Karpas-422 (cell line): ENCODE measurements at regions not wholly inside any gene's neighbourhood (a gene's known extent, or its start where the extent isn't known, plus 50 kb on each side); places are given as distances from the start of the nearest gene placed in this dataset.

Experiments
- DNase-seq: peaks from one replicate; pipeline ENCODE4 v3.0.0-alpha.2; 2015
- H2AFZ ChIP-seq: fragments of 200-600 bp; sonication (generic); 2 replicates; pipeline ENCODE4 v1.6.1; 2014; ENCODE audit warnings: antibody characterized with exemption, low read length, mixed read lengths
- H3K27ac ChIP-seq: fragments of 200-600 bp; sonication (generic); 2 replicates; pipeline ENCODE4 v1.5.1; 2014; ENCODE audit warnings: mild to moderate bottlenecking, low read length, moderate library complexity
- H3K27me3 ChIP-seq: fragments of 200-600 bp; sonication (generic); 2 replicates; pipeline ENCODE4 v1.6.1; 2014; ENCODE audit warnings: low read length, mixed read lengths
- H3K36me3 ChIP-seq: fragments of 200-600 bp; sonication (generic); 2 replicates; pipeline ENCODE4 v1.6.1; 2014; ENCODE audit warnings: low read length, mixed read lengths; ENCODE audit not compliant: insufficient read depth
- H3K4me1 ChIP-seq: fragments of 200-600 bp; sonication (generic); 2 replicates; pipeline ENCODE4 v1.6.1; 2014; ENCODE audit warnings: mild to moderate bottlenecking, low read length, mixed read lengths
- H3K4me2 ChIP-seq: fragments of 200-600 bp; sonication (generic); 2 replicates; pipeline ENCODE4 v1.6.1; 2014; ENCODE audit warnings: low read length, low read depth, mild to moderate bottlenecking; ENCODE audit not compliant: poor library complexity, severe bottlenecking
- H3K4me3 ChIP-seq: fragments of 200-600 bp; sonication (generic); 2 replicates; pipeline ENCODE4 v1.5.1; 2014; ENCODE audit warnings: mild to moderate bottlenecking, antibody characterized with exemption, low read length, mixed read lengths
- H3K79me2 ChIP-seq: fragments of 200-600 bp; sonication (generic); 2 replicates; pipeline ENCODE4 v1.6.1; 2014; ENCODE audit warnings: mild to moderate bottlenecking, low read length, mixed read lengths
- H3K9ac ChIP-seq: fragments of 200-600 bp; sonication (generic); 2 replicates; pipeline ENCODE4 v1.6.0; 2014; ENCODE audit warnings: low read length
- H3K9me2 ChIP-seq: fragments of 200-600 bp; sonication (generic), shearing (Covaris generic); replicated peaks from 2 replicates; pipeline ENCODE4 v1.6.0; 2014; ENCODE audit warnings: mild to moderate bottlenecking, low read length, moderate library complexity; ENCODE audit not compliant: insufficient read depth
- H3K9me3 ChIP-seq: fragments of 300-700, 200-600 bp; sonication (generic); 2 replicates; pipeline ENCODE4 v1.6.1; 2014; ENCODE audit warnings: low read length, mixed read lengths
- H4K20me1 ChIP-seq: fragments of 200-600 bp; sonication (generic); 2 replicates; pipeline ENCODE4 v1.6.1; 2014; ENCODE audit warnings: mild to moderate bottlenecking, antibody characterized with exemption, low read length, low read depth; ENCODE audit not compliant: insufficient read depth

DNA sequence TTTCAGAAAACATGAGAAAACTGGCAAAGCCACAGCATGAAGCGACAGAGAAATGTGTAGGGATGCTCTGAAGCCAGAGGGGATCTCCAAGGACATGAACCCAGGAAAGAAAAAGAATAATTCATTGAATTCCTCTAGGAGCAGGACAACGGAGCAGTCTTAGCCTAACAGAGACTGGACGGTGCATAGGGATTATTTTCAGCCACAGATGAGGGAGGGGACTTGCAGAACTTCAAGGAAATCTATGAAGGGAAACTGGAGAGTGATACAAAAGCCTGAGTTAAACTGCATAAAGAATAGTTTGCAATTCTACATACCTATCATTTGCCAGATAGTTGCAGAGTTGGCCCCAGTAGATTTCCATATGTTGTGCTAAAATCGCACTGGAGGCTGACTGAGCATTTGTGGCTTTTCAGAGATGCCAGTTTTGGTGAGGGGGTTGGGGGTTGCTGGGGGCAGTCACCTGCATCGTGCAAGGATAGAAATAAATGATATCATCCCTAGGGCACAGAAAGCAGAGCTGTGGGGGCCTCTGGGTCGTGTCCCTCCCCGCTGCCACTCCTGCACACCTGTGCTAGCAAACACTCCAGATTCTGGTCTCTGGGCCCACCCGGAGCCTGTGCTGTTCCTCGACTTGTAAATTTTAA is 443.2 kb upstream of the JARID2 start:
- H3K27me3 ChIP-seq, result no peaks in the 10 kb centered on the region
- H3K27ac ChIP-seq, result no peak overlapping the region
- H2AFZ ChIP-seq, result no peak overlapping the region
- DNase-seq, result no peak
- no peaks in the 10 kb centered on the region for H3K9me2 ChIP-seq
- H3K4me2 ChIP-seq, result no peak overlapping the region
- H3K9ac ChIP-seq, result no peak overlapping the region
- H3K79me2 ChIP-seq, result no peaks in the 10 kb centered on the region
- no peaks in the 10 kb centered on the region for H3K36me3 ChIP-seq
- H4K20me1 ChIP-seq, result no peaks in the 10 kb centered on the region
- H3K9me3 ChIP-seq, result no peaks in the 10 kb centered on the region
- no peaks in the 10 kb centered on the region for H3K4me1 ChIP-seq
- no peak overlapping the region for H3K4me3 ChIP-seq

- H3K27me3 ChIP-seq, result no peaks in the 10 kb centered on the region
- no peaks in the 10 kb centered on the region for H3K79me2 ChIP-seq
- no peak for DNase-seq
- H3K4me2 ChIP-seq, result no peak overlapping the region
- H2AFZ ChIP-seq, result no peak overlapping the region
- H3K27ac ChIP-seq, result no peak overlapping the region
- H3K9ac ChIP-seq, result no peak overlapping the region
- H3K9me3 ChIP-seq, result no peaks in the 10 kb centered on the region
- H3K9me2 ChIP-seq, result no peaks in the 10 kb centered on the region
- no peak overlapping the region for H3K4me3 ChIP-seq
- no peaks in the 10 kb centered on the region for H3K36me3 ChIP-seq
- no peaks in the 10 kb centered on the region for H4K20me1 ChIP-seq
- H3K4me1 ChIP-seq, result no peaks in the 10 kb centered on the region
Measured at GRCh38 chr6:14804001-14804784, 441.7 kb upstream of the JARID2 start.

DNA sequence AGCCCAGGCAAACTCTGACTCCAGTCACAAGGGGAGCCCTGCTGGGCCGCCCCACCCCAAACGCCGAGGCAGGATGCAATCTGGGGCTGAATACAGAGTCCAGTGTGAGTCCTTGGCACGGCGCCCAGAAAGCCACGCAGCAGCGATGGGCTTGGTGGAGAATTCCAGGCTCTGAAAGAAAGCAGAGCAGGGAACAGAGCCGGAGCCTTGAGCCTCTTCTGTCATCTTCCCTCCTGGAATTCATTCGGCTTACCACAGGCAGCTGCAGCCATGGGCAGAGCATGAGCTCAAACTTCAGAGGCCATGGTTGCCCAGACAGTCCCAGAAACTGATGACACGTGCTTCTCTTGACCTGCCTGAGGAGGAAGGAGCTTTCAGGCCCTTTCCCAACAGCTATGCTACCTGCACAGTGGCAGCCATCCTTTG is 441.1 kb upstream of the JARID2 start:
- no peak overlapping the region for H3K27ac ChIP-seq
- no peaks in the 10 kb centered on the region for H3K9me2 ChIP-seq
- H3K4me1 ChIP-seq, result no peaks in the 10 kb centered on the region
- H3K36me3 ChIP-seq, result no peaks in the 10 kb centered on the region
- H3K79me2 ChIP-seq, result no peaks in the 10 kb centered on the region
- no peak overlapping the region for H3K4me3 ChIP-seq
- no peaks in the 10 kb centered on the region for H4K20me1 ChIP-seq
- H3K9ac ChIP-seq, result no peak overlapping the region
- H3K9me3 ChIP-seq, result no peaks in the 10 kb centered on the region
- H2AFZ ChIP-seq, result no peak overlapping the region
- H3K4me2 ChIP-seq, result no peak overlapping the region
- no peak for DNase-seq
- H3K27me3 ChIP-seq, result no peaks in the 10 kb centered on the region

DNA sequence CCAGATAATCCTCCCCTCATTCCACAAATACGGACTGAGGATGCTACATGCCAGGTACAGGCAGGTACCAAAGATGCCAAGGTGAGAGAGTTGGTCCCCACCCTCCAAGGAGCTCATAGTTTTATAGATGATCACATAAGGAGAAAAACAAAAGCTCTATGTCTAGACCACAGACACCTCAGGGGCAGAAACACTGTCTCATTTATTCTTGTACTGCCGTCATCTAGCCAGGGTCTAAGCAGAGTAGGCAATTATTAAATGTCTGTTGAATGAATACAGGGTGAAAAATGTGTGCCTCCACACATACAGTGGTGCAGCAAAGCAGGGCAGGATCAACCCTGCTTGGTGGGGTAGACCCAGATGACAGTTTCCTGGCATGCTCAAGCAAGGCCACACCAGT is 439.8 kb upstream of the JARID2 start:
- Histone ChIP-seq H3K79me2 (no peaks in the 10 kb centered on the region), H3K4me1 (no peaks in the 10 kb centered on the region), H3K9ac (no peak overlapping the region), H3K27ac (no peak overlapping the region), H3K4me2 (no peak overlapping the region), H3K9me3 (no peaks in the 10 kb centered on the region), H3K9me2 (no peaks in the 10 kb centered on the region), H2AFZ (no peak overlapping the region), H3K27me3 (no peaks in the 10 kb centered on the region), H3K4me3 (no peak overlapping the region), H3K36me3 (no peaks in the 10 kb centered on the region), H4K20me1 (no peaks in the 10 kb centered on the region)
- DNase-seq, result no peak

GRCh38 chr6:14807130-14807529 is 438.7 kb upstream of the JARID2 start:
- Histone ChIP-seq H3K36me3 (no peaks in the 10 kb centered on the region), H3K27me3 (no peaks in the 10 kb centered on the region), H3K27ac (no peak overlapping the region), H3K4me3 (no peak overlapping the region), H4K20me1 (no peaks in the 10 kb centered on the region), H3K9me2 (no peaks in the 10 kb centered on the region), H2AFZ (no peak overlapping the region), H3K4me2 (no peak overlapping the region), H3K9ac (no peak overlapping the region), H3K4me1 (no peaks in the 10 kb centered on the region), H3K79me2 (no peaks in the 10 kb centered on the region), H3K9me3 (no peaks in the 10 kb centered on the region)
- DNase-seq, result no peak

- H3K4me3 ChIP-seq, result no peak overlapping the region
- H3K4me1 ChIP-seq, result no peaks in the 10 kb centered on the region
- H4K20me1 ChIP-seq, result no peaks in the 10 kb centered on the region
- H3K27me3 ChIP-seq, result no peaks in the 10 kb centered on the region
- H3K9me3 ChIP-seq, result no peaks in the 10 kb centered on the region
- no peak overlapping the region for H3K9ac ChIP-seq
- no peak for DNase-seq
- no peak overlapping the region for H2AFZ ChIP-seq
- H3K4me2 ChIP-seq, result no peak overlapping the region
- H3K9me2 ChIP-seq, result no peaks in the 10 kb centered on the region
- no peaks in the 10 kb centered on the region for H3K79me2 ChIP-seq
- H3K27ac ChIP-seq, result no peak overlapping the region
- H3K36me3 ChIP-seq, result no peaks in the 10 kb centered on the region
Measured at GRCh38 chr6:14807971-14808370, 437.9 kb upstream of the JARID2 start.

DNA sequence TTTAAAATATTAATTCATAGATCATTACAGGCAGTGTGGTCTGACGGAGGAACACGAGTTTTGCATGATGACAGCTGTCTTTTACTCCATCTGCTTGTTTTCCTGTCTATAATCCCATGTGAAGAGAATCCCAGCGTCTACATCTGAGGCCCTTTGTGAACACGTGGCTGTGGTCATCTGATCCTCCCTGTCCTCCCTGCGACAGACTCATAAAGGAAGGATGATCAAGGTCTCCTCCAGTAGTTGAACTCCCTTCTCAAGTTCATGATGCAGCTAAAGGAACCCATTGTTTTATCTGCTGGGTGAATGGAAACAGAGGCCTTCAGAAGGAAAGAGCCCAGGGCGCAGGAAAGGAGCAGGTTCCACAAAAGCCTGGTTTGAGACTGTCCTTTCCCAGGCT is 435.8 kb upstream of the JARID2 start:
- Histone ChIP-seq H3K9me3 (no peaks in the 10 kb centered on the region), H3K9me2 (no peaks in the 10 kb centered on the region), H3K4me2 (no peak overlapping the region), H3K4me3 (no peak overlapping the region), H3K27me3 (no peaks in the 10 kb centered on the region), H3K9ac (no peak overlapping the region), H3K79me2 (no peaks in the 10 kb centered on the region), H3K27ac (no peak overlapping the region), H3K36me3 (no peaks in the 10 kb centered on the region), H3K4me1 (no peaks in the 10 kb centered on the region), H4K20me1 (no peaks in the 10 kb centered on the region), H2AFZ (no peak overlapping the region)
- DNase-seq, result no peak

- Histone ChIP-seq H3K27ac (no peak overlapping the region), H3K79me2 (no peaks in the 10 kb centered on the region), H4K20me1 (no peaks in the 10 kb centered on the region), H3K9ac (no peak overlapping the region), H3K4me2 (no peak overlapping the region), H3K4me3 (no peak overlapping the region), H3K9me3 (no peaks in the 10 kb centered on the region), H2AFZ (no peak overlapping the region), H3K9me2 (no peaks in the 10 kb centered on the region), H3K27me3 (no peaks in the 10 kb centered on the region), H3K36me3 (no peaks in the 10 kb centered on the region), H3K4me1 (no peaks in the 10 kb centered on the region)
- no peak for DNase-seq
Measured at GRCh38 chr6:14811775-14812428, 434.0 kb upstream of the JARID2 start.
